BLaER1 treated with 17β-estradiol and CSF1 and Interleukin-3, amounts not matched to agents 10 nM and 100 nM (cell line): ENCODE measurements at regions not wholly inside any gene's neighbourhood (a gene's known extent, or its start where the extent isn't known, plus 50 kb on each side); places are given as distances from the start of the nearest gene placed in this dataset.

Source experiments
- H3K27ac ChIP-seq, 11 experiments: shearing (Covaris generic); formaldehyde crosslinking; 2 replicates each; pipeline ENCODE4 v1.8.1; 2022
- H3K27me3 ChIP-seq, 11 experiments: shearing (Covaris generic); formaldehyde crosslinking; 2 replicates each; pipeline ENCODE4 v1.8.1; 2022
- H3K36me3 ChIP-seq, 11 experiments: shearing (Covaris generic); formaldehyde crosslinking; 2 replicates each; pipeline ENCODE4 v1.8.1; 2022
- H3K4me1 ChIP-seq, 10 experiments: shearing (Covaris generic); formaldehyde crosslinking; 2 replicates each; pipeline ENCODE4 v1.8.1; 2022
- H3K4me2 ChIP-seq, 11 experiments: shearing (Covaris generic); formaldehyde crosslinking; 2 replicates each; pipeline ENCODE4 v1.8.1; 2022
- H3K4me3 ChIP-seq, 10 experiments: shearing (Covaris generic); formaldehyde crosslinking; 2 replicates each; pipeline ENCODE4 v1.8.1; 2022
- H3K9ac ChIP-seq, 11 experiments: shearing (Covaris generic); formaldehyde crosslinking; 2 replicates each; pipeline ENCODE4 v1.8.1; 2022
- H3K9me3 ChIP-seq, 11 experiments: shearing (Covaris generic); formaldehyde crosslinking; replicated peaks in 1 of 11; 2 replicates each; pipeline ENCODE4 v1.8.1; 2022
- H4K20me1 ChIP-seq, 11 experiments: shearing (Covaris generic); formaldehyde crosslinking; 2 replicates each; pipeline ENCODE4 v1.8.1; 2022
- Cebpa-rat ChIP-seq, 11 experiments: shearing (Covaris generic); IDR thresholded peaks; 2 replicates each; pipeline ENCODE4 v1.8.1; 2022

DNA sequence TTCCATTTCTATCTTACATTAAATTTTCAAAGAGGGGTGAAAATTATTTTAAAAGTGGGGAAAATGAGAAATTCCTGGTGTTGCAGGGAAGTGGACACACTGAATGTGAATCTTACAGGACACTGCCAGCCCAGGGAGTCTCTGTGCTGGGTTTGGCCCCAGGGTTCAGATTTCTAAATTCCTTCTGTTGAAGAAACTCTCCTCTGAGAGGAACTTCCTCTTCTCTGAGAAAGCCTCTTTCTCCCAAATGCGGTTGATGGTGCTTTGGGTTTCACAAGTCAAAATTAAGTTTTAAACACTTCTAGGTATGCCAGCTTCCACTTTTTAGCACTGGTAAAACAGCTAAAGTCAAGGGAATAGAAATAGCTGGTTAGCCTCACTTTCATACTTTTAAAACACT is 317.9 kb upstream of the ITGA1 start:
- Histone ChIP-seq H3K4me1 (peaks cover 0 to 16% (median 0%) of the 10 kb centered on the region in 10 experiments; a peak in 4 of 20 replicates), H3K9me3 (no peaks in the 10 kb centered on the region), H3K4me2 (peak overlapping the region in 1 of 11 experiments; percentile 38; a peak in 1 of 22 replicates), H3K4me3 (no peak overlapping the region), H3K36me3 (no peaks in the 10 kb centered on the region), H3K27me3 (no peaks in the 10 kb centered on the region), H3K27ac (no peak overlapping the region; a peak in 1 of 22 replicates), H4K20me1 (no peaks in the 10 kb centered on the region), H3K9ac (no peak overlapping the region)
- TF ChIP-seq Cebpa-rat (IDR thresholded peaks at IDR 0.05): no peak

DNA sequence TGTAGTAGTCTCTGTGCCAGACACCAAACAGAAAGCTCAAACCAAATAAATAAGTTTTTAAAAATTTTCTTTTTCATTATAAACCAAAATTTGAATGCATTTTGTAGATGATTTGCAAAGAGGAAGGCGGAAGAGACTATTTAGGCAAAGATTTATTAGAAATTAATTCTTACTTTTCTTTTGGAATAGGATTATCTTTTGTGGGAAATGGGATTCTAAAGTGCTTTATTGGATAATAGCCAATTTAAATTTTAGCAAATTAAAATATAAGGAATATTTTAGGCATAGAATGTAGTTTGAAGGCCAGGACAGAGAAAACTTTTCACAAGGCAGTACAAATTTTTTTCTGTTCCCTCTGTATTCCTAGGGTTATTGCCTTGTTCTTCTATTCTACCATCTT is 311.4 kb upstream of the ITGA1 start:
- no peak overlapping the region for H3K27ac ChIP-seq
- H3K27me3 ChIP-seq: no peaks in the 10 kb centered on the region
- H3K4me3 ChIP-seq: no peak overlapping the region
- H4K20me1 ChIP-seq: no peaks in the 10 kb centered on the region
- no peak overlapping the region for H3K4me2 ChIP-seq
- H3K4me1 ChIP-seq: no peaks in the 10 kb centered on the region
- H3K9me3 ChIP-seq: no peaks in the 10 kb centered on the region
- H3K9ac ChIP-seq: no peak overlapping the region
- no peak for TF ChIP-seq Cebpa-rat (IDR thresholded peaks at IDR 0.05)
- H3K36me3 ChIP-seq: no peaks in the 10 kb centered on the region

DNA sequence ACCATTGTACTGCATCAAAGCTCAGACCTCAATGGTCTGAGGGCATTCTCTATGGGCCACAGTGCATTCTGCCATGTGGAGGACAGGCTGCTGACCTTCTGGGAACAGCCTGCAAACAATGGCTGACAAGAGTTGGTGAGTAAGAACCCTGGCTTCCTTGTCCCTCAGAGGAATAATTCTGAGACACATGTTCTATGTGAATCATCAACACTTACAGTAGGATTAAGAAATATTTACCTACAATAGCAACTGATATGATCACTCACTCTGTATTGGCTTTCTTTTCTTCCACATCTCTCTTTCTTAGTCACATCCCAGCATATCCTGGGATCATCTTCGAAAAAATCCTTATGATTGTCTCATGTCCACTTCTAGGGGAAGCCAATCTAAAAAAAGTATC is 306.5 kb upstream of the ITGA1 start:
- Histone ChIP-seq H3K4me3 (no peak overlapping the region), H3K27ac (no peak overlapping the region), H3K27me3 (no peaks in the 10 kb centered on the region), H3K4me2 (no peak overlapping the region), H3K9me3 (no peaks in the 10 kb centered on the region), H4K20me1 (no peaks in the 10 kb centered on the region), H3K4me1 (no peaks in the 10 kb centered on the region), H3K36me3 (no peaks in the 10 kb centered on the region), H3K9ac (no peak overlapping the region)
- no peak for TF ChIP-seq Cebpa-rat (IDR thresholded peaks at IDR 0.05)

DNA sequence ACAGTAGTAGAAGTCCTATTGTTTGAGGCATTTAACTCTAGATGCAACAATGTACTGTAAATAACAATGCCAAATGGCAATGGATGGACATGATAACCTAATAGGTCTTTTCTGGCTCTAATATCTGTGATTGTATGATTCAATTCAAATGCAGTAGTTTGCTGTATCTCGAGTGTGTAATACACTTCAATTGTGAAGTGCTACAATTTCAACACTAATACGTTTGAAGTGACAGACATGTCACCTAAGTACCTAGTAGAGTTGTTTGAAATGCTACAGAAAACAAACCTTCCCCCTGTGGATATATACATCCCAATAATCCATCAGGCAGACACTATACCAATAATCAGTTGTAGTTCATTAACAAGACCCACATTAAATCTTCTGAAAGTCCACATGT is 305.9 kb upstream of the ITGA1 start:
- Histone ChIP-seq H3K36me3 (no peaks in the 10 kb centered on the region), H3K9me3 (no peaks in the 10 kb centered on the region), H3K4me1 (no peaks in the 10 kb centered on the region), H3K4me2 (no peak overlapping the region), H3K4me3 (no peak overlapping the region), H3K9ac (no peak overlapping the region), H3K27ac (no peak overlapping the region), H3K27me3 (no peaks in the 10 kb centered on the region), H4K20me1 (no peaks in the 10 kb centered on the region)
- TF ChIP-seq Cebpa-rat (IDR thresholded peaks at IDR 0.05): no peak

DNA sequence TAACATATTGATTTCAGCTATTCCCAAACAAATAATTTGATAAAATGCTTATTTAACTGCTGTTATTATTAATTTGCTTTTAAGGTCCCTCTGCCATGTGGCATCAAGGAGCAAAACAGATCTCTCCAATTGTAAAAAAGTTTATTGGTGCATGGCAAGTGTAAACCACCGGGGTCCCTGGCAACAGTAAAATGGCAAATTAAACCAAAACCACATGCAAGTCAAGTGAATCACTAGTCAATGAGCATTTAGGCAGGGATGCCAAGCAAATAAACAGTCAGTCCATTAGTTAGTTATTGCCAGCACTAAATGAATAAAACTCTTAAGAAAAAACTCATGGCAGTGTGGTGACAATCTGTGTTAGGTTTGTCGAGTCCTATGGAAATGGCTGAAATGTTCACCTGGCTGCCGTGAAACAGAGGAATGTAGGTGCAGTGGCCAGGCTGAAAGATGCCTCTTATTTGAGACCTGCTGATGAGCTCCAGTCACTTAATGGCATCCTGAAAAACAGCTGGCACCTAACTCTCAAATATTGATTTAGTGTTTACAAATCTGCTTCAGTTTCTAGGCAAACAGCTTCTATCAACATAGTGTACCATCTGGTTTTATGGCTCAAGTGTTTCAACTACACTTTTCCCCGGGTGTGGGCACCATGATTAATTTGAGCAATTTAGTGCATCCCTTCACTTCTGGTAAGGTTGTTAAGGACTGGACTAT is 296.5 kb upstream of the ITGA1 start:
- H3K4me2 ChIP-seq: no peak overlapping the region
- no peak for TF ChIP-seq Cebpa-rat (IDR thresholded peaks at IDR 0.05)
- H3K4me1 ChIP-seq: no peaks in the 10 kb centered on the region
- no peaks in the 10 kb centered on the region for H3K9me3 ChIP-seq
- H3K9ac ChIP-seq: no peak overlapping the region
- H3K36me3 ChIP-seq: no peaks in the 10 kb centered on the region
- no peaks in the 10 kb centered on the region for H3K27me3 ChIP-seq
- H3K4me3 ChIP-seq: no peak overlapping the region
- no peaks in the 10 kb centered on the region for H4K20me1 ChIP-seq
- no peak overlapping the region for H3K27ac ChIP-seq

DNA sequence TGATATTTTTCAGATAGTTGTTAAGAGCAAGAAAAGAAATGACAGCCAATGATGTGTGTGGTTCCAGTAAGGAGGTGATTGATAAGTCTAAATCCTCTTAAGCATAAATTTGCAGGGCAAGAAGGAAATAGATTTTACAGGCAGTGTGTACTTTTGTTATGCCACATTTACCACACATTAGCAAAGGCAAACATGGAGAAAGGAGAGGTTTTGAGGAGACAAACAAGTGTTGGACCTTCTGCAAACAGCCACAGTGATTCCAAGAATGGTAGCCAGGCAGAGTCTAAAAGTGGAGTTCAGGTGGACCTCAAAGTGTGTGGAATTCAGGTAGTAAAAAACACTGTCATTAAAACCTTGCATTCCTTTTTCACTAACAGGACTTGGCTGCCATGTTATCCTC is 295.9 kb upstream of the ITGA1 start:
- Histone ChIP-seq H3K36me3 (no peaks in the 10 kb centered on the region), H3K27ac (no peak overlapping the region), H3K4me2 (no peak overlapping the region), H3K9me3 (no peaks in the 10 kb centered on the region), H4K20me1 (no peaks in the 10 kb centered on the region), H3K4me3 (no peak overlapping the region), H3K4me1 (no peaks in the 10 kb centered on the region), H3K27me3 (no peaks in the 10 kb centered on the region), H3K9ac (no peak overlapping the region)
- no peak for TF ChIP-seq Cebpa-rat (IDR thresholded peaks at IDR 0.05)

DNA sequence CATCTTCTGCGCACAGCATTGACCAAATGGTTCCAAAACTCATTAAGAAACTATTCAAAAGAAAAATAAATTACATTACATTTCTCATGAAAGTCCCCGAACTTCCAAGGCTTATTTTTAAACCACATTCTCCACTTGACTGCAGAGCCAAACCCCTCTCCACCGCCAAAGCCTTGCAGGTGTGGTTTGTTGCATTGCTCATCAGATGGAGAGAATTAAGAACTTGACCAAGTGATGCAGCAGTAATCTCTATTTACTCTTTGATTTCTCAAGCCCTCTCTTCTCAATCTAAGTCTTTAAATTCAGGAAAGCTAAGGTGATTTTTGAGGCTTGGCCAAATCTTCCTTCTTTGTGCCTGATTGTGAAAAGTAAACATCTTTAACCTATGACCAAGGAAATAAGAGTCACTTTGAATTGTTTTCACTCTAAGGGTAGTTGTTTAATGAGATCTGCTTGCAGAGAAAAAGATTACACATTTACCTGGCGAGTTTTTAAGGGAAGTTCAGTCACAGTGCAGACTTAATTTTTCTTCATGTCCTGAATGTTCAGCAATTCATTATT is 290.5 kb upstream of the ITGA1 start:
- Histone ChIP-seq H3K9me3 (no peaks in the 10 kb centered on the region), H3K4me3 (no peak overlapping the region), H3K4me1 (peaks cover 5 to 13% (median 10%) of the 10 kb centered on the region in 10 experiments; a peak in 16 of 20 replicates), H3K27me3 (no peaks in the 10 kb centered on the region), H4K20me1 (no peaks in the 10 kb centered on the region), H3K4me2 (no peak overlapping the region), H3K36me3 (no peaks in the 10 kb centered on the region), H3K9ac (no peak overlapping the region), H3K27ac (no peak overlapping the region)
- TF ChIP-seq Cebpa-rat (IDR thresholded peaks at IDR 0.05): no peak

DNA sequence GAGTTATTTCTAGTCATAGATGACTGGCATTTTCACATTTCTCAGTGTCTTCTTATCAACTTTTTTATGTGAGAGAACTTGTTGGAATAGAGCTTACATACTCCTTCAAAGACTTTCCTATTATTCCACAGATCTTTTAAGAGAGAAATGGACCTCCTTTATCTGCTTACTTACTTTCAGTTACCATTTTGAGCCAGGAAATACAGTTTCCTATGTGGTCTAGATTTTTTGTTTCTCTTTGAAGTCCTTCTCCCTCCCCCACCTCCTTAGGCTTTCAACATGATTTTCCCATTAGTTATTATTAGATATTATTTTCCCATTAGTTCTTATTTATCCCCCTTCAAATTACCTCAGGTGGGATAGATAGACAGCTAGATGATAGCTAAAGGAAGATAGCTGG is 289.1 kb upstream of the ITGA1 start:
- no peaks in the 10 kb centered on the region for H3K9me3 ChIP-seq
- H3K4me2 ChIP-seq: peak overlapping the region in 9 of 11 experiments; percentile 12 to 56 (median 35); a peak in 13 of 22 replicates
- H3K36me3 ChIP-seq: no peaks in the 10 kb centered on the region
- no peak overlapping the region for H3K9ac ChIP-seq
- TF ChIP-seq Cebpa-rat (IDR thresholded peaks at IDR 0.05): no peak
- no peaks in the 10 kb centered on the region for H4K20me1 ChIP-seq
- no peak overlapping the region for H3K27ac ChIP-seq
- H3K4me1 ChIP-seq: peaks cover 5 to 13% (median 10%) of the 10 kb centered on the region in 10 experiments; a peak in 16 of 20 replicates
- no peaks in the 10 kb centered on the region for H3K27me3 ChIP-seq
- no peak overlapping the region for H3K4me3 ChIP-seq

DNA sequence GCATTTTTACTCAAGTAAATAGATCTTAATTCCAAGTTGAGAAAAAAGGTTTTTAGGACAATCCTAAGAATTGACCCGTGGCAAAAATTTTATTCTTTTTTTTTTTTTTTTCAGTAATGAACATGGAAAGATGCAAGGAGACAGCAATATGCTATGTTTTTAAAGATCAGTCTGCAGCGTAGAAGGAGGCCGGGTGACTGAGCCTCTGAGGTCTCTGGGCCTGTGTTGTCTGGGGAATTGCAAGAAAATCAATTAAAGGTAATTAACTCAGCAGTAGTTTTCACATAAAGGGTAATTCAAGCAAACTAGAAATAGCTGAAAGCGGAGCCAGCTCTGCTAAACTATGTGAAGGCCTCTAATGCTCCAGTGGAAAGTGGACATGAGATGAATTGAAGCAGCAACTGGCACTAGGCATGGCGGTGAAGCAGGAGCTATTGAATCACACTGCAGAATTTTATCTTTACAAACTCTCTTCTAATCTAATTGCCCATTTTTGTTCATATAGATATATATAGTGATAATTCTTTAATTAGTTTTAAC is 285.2 kb upstream of the ITGA1 start:
- Histone ChIP-seq H3K27ac (no peak overlapping the region), H3K36me3 (no peaks in the 10 kb centered on the region), H3K9me3 (no peaks in the 10 kb centered on the region), H3K9ac (no peak overlapping the region), H3K4me3 (no peak overlapping the region), H3K27me3 (no peaks in the 10 kb centered on the region), H4K20me1 (no peaks in the 10 kb centered on the region), H3K4me1 (peaks cover 5 to 21% (median 14%) of the 10 kb centered on the region in 10 experiments; a peak in 16 of 20 replicates), H3K4me2 (no peak overlapping the region)
- TF ChIP-seq Cebpa-rat (IDR thresholded peaks at IDR 0.05): no peak
